ENCODE measurements at regions not wholly inside any gene's neighbourhood (a gene's known extent, or its start where the extent isn't known, plus 50 kb on each side); places are given as distances from the start of the nearest gene placed in this dataset.
A peak's percentile ranks its signal among the peaks of the same experiment; 100 is the strongest.

DNA sequence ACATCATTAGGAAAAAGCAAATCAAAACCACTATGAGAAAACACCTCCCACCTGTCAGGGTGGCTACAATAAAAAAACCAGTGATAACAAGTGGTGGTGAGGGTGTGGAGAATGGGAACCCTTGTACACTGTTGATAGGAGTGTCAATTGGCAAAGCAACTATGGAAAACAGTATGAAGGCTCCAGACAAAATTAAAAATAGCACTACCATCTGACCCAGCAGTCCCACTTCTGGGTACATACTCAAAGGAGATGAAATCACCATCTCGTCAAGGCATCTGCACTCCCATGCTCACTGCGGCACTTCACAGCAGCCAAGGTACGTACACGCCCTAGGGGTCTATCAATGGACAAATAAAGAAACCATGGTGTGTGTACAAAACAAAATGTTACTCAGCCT is 715.1 kb downstream of the UQCRFS1 start:
- no peak for DNase-seq

DNA sequence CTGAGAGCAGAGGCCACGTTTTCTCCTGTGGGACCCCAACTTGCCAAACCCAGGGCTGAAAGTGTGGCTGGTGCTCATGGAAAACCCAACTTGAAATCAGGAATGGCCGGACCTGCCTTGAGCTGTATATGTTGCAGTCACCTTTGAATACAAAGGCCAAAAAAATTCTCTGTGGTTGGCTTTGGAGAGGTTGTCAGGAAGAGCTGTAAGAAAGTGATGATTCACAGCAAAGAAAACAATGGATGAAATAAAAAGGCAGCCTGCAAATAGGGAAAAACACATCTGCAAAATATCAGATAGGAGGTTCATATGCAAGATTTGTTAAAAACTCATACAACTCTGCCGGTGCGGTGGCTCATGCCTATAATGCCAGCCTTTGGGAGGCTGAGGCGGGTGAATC is 715.8 kb downstream of the UQCRFS1 start:
- peak; percentile 38 for DNase-seq

DNA sequence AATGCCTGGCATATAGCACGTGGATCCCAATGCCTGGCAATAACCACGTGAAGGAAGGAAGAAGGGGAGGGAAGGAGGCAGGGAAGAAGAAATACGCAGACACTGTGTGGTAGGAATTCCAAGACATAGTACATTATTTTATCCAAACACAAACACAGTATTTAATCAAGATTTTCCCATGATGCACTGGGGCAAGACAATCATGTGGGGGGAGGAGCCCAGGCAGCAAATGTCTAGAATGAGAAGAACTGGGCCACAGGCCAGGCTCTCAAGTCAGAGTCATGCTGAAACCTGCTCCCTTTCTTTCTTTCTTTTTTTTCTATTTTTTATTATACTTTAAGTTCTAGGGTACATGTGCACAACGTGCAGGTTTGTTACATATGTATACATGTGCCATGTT is 717.9 kb downstream of the UQCRFS1 start:
- peak; percentile 33 for DNase-seq

DNA sequence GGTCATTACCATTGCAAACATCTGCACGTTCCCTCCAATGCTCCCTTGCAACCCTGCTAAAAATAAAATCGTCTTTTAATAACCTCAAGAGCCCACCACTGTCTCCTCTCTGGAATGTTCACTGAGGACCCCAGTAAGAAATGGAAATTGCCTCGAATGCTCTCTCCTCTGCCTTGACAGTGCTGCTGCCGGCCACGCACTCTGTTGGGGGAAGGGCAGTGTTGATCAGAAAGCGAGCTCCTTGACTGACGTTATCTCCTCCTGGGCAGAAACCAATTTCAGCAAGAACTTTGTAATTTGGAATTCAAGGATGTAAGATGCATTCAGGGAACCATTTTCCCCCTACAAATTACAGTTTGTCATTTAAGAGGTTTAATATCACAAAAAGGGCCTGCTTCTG is 718.5 kb downstream of the UQCRFS1 start:
- DNase-seq = no peak

DNA sequence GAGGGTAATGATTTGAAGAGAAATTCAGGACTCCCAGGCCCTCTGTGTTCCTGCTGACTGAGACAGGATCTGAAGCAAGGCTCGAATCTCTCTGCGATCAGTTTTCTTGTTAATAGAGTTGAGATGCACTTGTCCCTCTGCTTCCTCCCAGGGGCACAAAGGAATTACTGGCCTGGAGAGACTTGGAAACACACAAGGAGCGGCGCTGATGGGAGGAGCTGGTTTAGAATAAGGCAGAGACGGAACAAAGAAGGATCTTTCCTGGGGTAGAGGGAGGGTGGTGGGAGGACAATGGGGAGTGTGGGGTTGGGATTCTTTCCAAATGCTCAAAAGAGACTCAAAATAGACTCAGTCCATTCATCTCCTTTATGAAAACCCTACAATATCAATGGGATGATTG is 719.1 kb downstream of the UQCRFS1 start:
- no peak for DNase-seq

DNA sequence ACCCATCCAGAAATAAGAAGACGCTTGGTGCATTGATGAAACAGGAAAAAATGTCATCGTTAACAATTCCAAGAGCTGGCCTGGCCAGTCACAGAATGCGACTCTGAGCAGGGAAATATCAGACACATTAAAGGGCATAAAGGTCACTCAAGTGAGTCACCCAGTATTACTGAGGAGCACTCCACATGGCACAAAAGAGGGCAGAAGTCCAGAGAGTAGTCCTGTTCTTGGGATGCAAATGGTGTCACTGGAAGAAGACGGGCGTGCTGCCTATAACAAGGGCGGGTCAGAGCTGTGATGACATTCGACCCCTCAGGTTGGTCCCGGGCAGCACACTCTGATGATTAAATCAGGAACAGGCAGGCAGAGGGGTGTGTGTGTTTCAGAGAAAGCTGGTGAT is 720.3 kb downstream of the UQCRFS1 start:
- DNase-seq = no peak

DNA sequence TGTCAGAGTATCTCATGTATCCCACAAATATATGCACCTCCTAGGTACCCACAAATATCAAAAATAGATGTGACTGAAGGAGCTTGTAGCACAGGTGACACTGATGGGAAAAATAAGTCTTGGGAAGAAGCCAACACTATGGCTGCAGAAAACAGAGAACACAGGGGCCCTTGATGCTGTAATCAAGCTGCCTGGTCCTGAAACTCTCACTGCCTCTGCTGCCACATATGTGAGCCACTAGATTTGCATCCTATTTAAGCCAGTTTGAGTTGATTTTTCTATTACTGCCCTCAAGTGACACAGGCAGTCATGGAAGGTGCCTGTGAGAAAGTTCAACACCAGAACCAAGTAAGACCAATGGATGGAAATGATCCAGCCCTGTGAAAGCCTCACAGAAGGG is 720.8 kb downstream of the UQCRFS1 start:
- no peak for DNase-seq

DNA sequence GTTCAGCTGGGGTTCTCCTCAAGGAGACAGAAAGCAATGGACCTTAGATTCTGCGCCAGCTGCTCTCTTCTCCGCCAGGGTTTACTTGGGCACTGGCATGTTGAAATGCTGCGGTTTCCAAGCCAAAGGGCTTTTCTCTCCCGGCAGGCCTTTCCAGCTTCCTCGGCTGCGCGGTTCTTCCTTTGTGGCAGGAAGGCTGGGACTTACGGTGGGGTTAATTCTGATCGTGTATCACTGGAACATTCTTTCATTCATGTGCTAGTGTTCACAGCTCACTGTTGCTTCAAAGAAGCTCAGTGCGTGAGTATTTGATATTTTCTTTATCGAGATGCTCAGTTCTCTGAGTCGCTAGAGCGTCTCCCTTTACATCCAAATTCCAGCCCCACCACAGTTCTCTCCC is 723.2 kb downstream of the UQCRFS1 start:
- no peak for DNase-seq

DNA sequence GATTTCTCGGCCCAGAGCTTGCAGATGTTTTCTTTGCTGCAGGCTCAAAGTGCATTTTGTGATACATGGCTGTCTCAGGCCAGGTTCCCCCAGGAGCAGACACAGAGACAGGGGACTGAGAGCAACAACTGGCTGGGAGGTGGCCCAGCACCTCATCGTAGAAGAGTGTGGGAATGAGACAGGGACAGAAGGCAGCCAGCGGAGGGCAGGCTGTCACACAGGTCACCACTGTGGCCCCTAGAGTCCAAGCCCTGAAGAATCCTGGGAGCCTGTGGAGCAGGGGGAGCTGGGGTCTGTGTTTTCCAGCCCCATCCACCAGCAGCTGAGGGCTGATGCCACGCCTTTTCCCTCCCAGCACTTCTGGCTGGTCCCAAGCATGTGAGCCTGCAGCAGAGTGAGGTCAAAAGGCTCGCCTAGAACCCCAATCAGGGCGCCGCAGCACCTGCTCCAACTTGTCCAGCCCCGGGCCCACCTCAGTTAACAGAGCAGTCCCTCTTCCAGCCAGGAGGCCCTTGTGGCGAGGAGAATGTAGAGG is 723.8 kb downstream of the UQCRFS1 start:
- DNase-seq = no peak

DNA sequence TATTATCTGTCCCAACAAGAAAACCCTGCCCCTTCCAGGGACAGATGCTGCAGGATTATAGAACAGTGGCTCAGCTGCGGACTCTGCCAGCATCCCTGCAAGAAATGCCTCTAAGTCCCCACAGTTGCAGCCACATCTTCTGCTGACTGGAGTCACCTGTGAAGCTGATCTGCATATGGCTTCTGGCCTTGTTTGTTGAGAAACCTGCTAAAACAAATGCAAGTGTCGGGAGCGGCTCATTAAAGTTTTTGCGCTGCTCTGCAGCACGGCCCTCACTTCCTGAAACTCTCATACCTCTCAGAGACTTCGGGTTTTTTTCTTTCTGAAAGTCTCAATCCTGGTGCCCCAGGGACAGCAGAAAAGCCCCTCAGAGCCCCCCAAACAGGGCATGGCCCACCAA is 725.0 kb downstream of the UQCRFS1 start:
- DNase-seq = no peak

DNA sequence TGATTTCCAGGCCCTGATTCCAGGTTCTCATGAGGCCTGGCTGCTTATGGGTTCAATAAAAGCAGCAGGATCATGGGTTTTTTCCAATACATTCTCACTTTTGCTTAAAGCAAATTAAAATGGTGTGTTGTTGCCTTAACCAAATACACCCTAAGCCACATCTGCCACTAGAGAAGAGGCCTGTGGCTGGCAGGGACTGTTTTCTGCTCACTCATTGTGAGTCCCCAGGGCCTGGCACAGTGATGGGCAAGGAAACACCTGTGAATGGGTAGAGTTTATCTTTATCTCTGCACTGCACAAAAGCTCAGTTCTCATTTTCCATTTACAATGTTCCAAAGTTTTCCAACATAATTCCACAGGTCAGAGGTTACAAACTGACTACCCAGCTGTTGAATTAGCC is 726.0 kb downstream of the UQCRFS1 start:
- no peak for DNase-seq

DNA sequence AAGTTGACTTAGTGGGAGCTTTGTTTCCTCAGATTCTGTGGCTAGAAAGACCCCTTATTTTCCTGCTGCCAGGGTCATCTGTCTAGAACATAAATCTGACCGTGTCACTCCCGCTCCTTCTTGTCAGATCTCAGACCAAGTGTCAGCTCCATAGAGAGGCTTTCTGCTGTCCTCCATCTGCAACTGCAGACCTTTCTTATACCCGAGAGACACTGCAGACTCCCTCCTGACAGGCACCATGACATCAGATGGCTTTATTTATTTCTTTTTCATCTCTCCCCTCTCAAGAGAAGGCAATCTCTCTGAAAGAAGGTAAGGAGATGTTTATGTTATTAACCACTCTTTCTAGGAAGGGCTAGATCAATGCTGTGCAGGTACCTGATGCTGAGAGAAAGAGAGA is 726.5 kb downstream of the UQCRFS1 start:
- DNase-seq = no peak

DNA sequence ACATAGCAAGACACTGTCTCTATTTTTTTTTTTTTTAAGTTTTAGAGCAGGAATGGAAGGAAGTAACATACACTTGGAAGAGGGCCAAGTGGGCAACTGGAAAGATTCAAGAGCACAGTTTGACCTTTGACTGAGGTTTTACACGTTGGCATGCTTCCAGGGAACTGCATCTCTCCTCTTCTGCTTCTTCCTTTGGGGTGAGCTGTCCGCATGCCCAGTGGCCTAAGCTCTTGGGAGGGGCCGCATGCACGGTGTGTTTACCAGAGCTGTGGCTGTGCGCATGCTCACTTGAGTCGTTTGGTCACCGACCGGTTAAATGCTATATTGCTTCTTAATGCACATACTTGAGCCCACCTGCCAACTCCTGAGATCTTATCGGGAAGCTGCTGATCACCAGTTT is 727.7 kb downstream of the UQCRFS1 start:
- no peak for DNase-seq

DNA sequence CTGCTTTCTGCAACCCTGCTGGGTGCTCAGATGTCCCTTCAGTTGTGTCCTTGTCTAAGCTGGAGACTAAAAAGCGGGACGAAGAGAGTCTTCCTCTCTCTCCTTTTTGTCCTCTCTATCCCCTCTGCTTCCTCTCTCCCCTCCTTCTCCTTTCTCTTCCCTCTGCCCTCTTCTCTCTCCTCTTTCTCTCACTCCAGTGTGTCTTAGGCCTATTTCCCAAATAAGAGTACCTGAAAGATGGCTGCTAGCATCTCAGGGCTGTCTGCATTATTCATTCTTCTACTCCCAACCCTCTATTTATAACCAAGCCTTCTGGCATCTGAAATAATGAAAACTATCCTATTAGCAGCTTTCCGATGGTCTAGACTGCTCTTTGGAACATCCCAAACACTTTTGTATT is 729.8 kb downstream of the UQCRFS1 start:
- no peak for DNase-seq

DNA sequence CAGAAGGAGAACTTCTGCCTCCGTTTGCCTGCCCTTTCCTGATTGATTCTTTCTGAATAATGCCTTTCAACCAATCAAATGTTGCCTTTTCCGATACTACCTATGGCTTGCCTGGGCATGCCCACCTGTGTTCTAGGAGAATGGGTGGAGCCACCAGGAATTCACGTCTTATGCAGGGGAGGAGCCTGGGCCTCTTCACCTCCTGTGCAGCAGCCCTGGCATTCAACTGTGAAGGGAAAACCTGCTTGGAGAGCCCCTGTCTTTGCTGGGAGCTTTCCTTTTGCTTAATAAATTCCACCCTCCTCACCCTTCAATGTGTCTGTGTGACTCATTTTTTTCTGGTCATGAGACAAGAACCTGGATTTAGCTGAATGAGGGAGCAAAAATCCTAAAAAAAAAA is 730.7 kb downstream of the UQCRFS1 start:
- no peak for DNase-seq

DNA sequence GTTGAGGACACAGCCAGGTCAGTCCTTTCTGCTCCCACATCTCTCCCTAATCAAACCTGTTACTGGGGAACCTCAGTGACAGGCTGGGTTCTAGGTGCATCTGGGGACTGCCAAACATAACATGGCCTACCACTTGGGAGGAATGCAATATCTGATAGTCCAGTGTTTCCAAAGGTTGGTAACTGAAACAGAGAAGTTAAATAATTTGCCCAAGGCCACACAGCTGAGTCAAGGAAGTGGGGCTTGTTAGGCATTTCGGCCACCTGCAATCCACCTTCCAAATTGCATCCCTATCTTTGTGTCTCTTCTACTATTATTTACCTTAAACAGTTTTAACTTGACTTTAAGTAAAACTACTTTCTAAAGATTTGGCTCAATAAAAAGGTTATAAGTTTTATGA is 731.3 kb downstream of the UQCRFS1 start:
- DNase-seq = no peak

DNA sequence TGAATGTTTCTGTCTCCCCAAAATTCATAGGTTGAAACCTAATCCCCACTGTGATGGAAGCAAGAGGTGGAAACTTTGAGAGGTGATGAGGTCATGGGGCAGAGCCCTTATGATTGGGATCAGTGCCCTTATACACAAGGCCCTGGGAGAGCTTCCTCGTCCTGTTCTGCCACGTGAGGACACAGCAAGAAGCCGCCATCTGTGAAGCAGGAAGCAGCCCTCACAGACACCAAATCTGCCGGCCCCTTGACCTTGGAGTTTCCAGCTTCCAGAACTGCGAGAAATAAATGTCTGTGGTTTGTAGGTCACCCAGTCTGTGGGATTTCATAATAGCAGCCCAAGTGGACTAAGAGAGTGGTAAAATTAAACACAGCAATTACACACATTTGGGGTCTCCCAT is 737.4 kb downstream of the UQCRFS1 start:
- DNase-seq = no peak

DNA sequence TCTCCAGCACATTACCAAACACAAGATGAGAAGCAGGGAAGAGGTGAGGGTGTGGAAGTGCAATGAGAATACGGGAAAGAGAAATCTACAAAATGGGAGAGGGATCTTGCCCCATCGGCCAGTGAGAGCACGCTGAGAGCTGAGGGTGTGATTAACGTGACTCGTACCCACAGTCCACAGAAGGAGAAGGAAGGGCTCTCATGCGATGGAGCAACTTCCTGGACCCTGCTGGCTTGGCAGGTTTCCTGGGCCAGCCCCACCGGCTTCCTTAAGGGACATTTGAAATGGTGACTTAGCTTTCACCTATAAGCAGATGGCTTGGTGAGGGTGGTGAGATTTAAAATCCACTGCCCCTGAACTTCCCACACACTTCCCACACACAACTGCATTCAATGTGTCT is 740.1 kb downstream of the UQCRFS1 start:
- peak; percentile 54 for DNase-seq

DNA sequence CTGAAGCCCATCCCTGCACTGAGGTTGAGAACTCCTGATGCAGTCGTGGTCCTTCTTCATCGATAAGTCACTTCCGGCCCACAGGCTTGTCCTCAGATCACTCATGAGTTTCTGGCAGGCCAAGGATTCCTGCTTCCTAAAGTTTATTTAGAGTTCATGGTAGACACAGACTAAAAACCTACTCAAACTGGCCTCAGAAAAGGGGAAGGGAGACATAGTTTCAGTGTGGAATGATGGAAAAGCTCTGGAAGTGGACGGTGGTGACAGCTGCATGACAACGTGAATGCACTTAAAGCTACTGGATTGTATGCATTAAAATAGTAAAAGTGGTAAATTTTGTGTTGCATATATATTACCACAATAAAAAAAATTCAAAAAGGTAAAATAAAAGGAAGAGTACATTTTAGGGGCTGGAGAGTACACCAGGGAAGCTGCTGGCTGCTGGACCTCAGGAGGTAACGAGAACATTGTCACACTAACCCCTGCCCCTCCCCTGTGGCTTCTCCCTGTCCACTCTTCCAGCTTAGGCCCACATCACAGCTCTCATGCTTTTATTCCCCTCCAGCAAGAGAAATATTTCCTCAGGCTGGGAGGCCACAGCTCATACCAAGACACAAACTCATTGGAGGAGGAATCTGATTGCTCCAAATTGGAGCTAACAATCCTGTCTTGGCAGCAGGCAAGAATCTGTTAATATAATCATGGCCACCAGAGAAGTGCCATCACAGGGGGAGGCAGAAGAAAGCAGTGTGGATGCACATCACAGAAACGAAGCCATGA is 741.0 kb downstream of the UQCRFS1 start:
- peak; percentile 85 for DNase-seq

DNA sequence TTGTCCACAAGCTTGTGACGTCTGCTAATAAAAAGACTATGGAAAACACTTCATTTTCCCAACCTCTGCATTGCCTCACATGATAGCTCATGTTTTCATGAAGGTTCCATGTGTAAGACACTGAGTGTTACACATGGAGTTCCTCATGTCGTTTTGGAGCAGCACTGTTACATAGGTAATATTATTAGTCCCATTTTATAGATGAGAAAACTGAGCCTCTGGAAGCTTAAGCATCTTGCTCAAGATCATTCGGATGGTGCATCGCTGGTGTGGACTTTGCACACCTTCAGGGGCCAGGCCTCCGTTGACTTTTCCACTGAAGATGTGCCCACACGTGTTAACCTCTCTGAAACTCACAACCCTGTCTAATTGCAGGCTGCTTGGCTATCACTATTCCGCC is 743.4 kb downstream of the UQCRFS1 start:
- no peak for DNase-seq

DNA sequence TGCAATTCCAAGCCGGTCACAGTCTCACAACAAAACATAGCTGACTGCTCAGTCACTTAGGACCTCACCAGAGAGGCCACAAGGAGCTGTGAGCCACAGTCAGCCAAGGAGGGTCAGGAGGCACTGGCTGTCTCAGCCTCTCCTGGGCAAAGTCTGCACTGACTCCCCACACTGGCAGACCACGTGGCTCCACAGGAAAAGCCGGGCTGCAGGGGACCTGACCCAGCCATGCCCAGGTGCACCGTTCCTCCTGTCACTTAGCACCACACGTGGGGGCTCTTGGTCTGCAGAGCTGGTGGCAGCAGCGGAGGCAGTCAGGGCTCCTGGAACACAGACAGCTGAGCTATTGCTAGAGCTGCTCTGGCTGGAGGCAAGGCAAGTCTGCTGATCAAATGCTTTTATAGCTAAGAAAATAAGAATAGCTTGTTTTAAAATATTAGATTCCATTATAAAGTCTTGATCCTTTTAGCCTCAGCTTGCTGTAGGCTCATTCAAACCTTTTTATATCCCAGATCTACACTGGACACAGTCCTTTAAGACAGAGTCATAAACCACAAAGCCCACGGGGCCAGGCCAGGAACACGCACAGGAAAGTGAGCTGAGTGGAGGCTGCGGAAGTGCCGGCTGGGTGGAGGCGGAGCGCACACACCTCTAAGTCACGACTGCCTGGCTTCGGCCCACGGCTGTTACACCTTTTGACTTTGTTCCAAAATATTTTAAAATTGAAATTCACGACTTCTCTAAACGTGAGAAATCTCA is 744.1 kb downstream of the UQCRFS1 start:
- peak; percentile 90 for DNase-seq

DNA sequence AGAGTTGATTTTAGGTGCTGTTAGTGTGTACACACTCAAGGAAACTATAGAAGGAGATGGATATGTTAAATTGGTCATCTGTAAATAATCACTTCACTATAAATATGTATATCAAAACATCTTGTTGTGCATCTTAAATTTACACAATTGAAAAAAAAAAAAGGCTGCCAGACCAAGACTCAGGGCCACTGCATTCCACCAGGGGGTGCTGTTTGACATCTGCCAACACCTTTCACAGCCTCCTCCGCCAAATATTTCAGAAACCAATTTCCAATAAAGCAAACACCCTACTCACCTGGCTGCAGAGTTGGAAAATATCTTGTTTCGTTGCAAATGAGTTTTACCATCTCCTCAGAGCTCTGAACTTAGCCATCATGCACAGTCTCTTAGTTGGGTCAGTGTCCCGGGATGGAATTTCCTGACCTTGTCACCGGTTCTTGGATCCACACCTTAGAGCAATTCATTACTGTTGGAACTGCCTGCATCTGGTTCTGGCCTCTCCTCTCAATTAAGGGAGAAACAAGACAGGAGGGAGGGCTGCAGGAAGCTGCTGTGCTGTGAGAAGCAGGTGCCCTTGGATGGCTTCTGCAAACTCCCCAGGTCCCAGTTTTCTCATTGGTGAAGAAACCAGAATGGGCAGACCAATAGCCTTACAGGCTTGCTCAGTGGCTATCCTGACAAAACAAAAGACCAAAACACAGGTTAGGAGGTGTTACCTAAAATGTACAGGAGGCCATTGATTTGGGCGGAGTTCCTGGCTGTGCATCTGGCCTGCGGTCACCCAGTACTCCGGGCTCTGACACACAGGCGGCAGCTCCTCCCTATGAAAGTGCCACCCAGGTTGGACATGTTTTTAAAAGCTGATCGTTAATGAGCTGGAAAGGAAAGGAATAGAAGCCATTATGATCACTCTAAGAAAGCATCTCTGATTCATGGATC is 746.6 kb downstream of the UQCRFS1 start:
- peak; percentile 54 for DNase-seq
